ENCODE measurements at regions not wholly inside any gene's neighbourhood (a gene's known extent, or its start where the extent isn't known, plus 50 kb on each side); places are given as distances from the start of the nearest gene placed in this dataset.

- Mint-ChIP-seq H3K27me3 (no peaks in the 10 kb centered on the region), H3K27ac (no peak overlapping the region), H3K9me3 (no peaks in the 10 kb centered on the region), H3K4me3 (no peak overlapping the region), H3K4me1 (no peaks in the 10 kb centered on the region), H3K36me3 (no peaks in the 10 kb centered on the region)
Measured at GRCh38 chr10:91040343-91040742, 119.5 kb upstream of the ANKRD1 start.

- H3K27me3 Mint-ChIP-seq, result no peaks in the 10 kb centered on the region
- H3K4me3 Mint-ChIP-seq, result no peak overlapping the region
- no peaks in the 10 kb centered on the region for H3K9me3 Mint-ChIP-seq
- H3K36me3 Mint-ChIP-seq, result peaks cover 2% of the 10 kb centered on the region
- no peaks in the 10 kb centered on the region for H3K4me1 Mint-ChIP-seq
- H3K27ac Mint-ChIP-seq, result no peak overlapping the region
Measured at GRCh38 chr10:91042069-91042468, 121.2 kb upstream of the ANKRD1 start.

- H3K27ac Mint-ChIP-seq, result no peak overlapping the region
- no peak overlapping the region for H3K4me3 Mint-ChIP-seq
- no peaks in the 10 kb centered on the region for H3K4me1 Mint-ChIP-seq
- H3K27me3 Mint-ChIP-seq, result no peaks in the 10 kb centered on the region
- peaks cover 2% of the 10 kb centered on the region for H3K36me3 Mint-ChIP-seq
- H3K9me3 Mint-ChIP-seq, result no peaks in the 10 kb centered on the region
Measured at GRCh38 chr10:91043173-91043910, 122.5 kb upstream of the ANKRD1 start.

GRCh38 chr10:91046869-91047268 is 126.0 kb upstream of the ANKRD1 start:
- no peaks in the 10 kb centered on the region for H3K27me3 Mint-ChIP-seq
- H3K9me3 Mint-ChIP-seq, result no peaks in the 10 kb centered on the region
- H3K4me3 Mint-ChIP-seq, result no peak overlapping the region
- no peaks in the 10 kb centered on the region for H3K4me1 Mint-ChIP-seq
- peaks cover 2% of the 10 kb centered on the region for H3K36me3 Mint-ChIP-seq
- H3K27ac Mint-ChIP-seq, result no peak overlapping the region

GRCh38 chr10:91048380-91048779 is 127.5 kb upstream of the ANKRD1 start:
- no peak overlapping the region for H3K27ac Mint-ChIP-seq

GRCh38 chr10:91049296-91049987 is 128.6 kb upstream of the ANKRD1 start:
- Mint-ChIP-seq H3K27me3 (no peaks in the 10 kb centered on the region), H3K4me3 (no peak overlapping the region)

More at GRCh38 chr10:91048380-91048779, 127.5 kb upstream of the ANKRD1 start:
- H3K36me3 Mint-ChIP-seq, result peaks cover 6% of the 10 kb centered on the region
- H3K4me1 Mint-ChIP-seq, result no peaks in the 10 kb centered on the region
- no peaks in the 10 kb centered on the region for H3K27me3 Mint-ChIP-seq
- H3K4me3 Mint-ChIP-seq, result no peak overlapping the region
- no peaks in the 10 kb centered on the region for H3K9me3 Mint-ChIP-seq

GRCh38 chr10:91049988-91050360 is 129.1 kb upstream of the ANKRD1 start:
- Mint-ChIP-seq H3K4me1 (no peaks in the 10 kb centered on the region), H3K36me3 (peaks cover 6% of the 10 kb centered on the region), H3K27me3 (no peaks in the 10 kb centered on the region), H3K4me3 (no peak overlapping the region), H3K27ac (no peak overlapping the region), H3K9me3 (no peaks in the 10 kb centered on the region)

More at GRCh38 chr10:91049296-91049987, 128.6 kb upstream of the ANKRD1 start:
- no peaks in the 10 kb centered on the region for H3K9me3 Mint-ChIP-seq
- peaks cover 6% of the 10 kb centered on the region for H3K36me3 Mint-ChIP-seq
- H3K4me1 Mint-ChIP-seq, result no peaks in the 10 kb centered on the region
- H3K27ac Mint-ChIP-seq, result no peak overlapping the region

- Mint-ChIP-seq H3K27me3 (no peaks in the 10 kb centered on the region), H3K4me1 (no peaks in the 10 kb centered on the region), H3K4me3 (no peak overlapping the region), H3K27ac (no peak overlapping the region), H3K36me3 (peaks cover 5% of the 10 kb centered on the region), H3K9me3 (no peaks in the 10 kb centered on the region)
Measured at GRCh38 chr10:91050371-91051034, 129.6 kb upstream of the ANKRD1 start.

GRCh38 chr10:91051829-91052228 is 130.9 kb upstream of the ANKRD1 start:
- Mint-ChIP-seq H3K27me3 (peaks cover 1% of the 10 kb centered on the region), H3K4me3 (no peak overlapping the region), H3K9me3 (no peaks in the 10 kb centered on the region), H3K4me1 (no peaks in the 10 kb centered on the region), H3K27ac (no peak overlapping the region), H3K36me3 (peaks cover 4% of the 10 kb centered on the region)

GRCh38 chr10:91054325-91054724 is 133.4 kb upstream of the ANKRD1 start:
- peaks cover 4% of the 10 kb centered on the region for H3K36me3 Mint-ChIP-seq
- no peaks in the 10 kb centered on the region for H3K9me3 Mint-ChIP-seq
- H3K27me3 Mint-ChIP-seq, result peaks cover 1% of the 10 kb centered on the region
- no peaks in the 10 kb centered on the region for H3K4me1 Mint-ChIP-seq
- H3K4me3 Mint-ChIP-seq, result no peak overlapping the region
- no peak overlapping the region for H3K27ac Mint-ChIP-seq

- H3K36me3 Mint-ChIP-seq, result no peaks in the 10 kb centered on the region
- no peak overlapping the region for H3K4me3 Mint-ChIP-seq
- no peak overlapping the region for H3K27ac Mint-ChIP-seq
- H3K27me3 Mint-ChIP-seq, result peaks cover 1% of the 10 kb centered on the region
- H3K4me1 Mint-ChIP-seq, result no peaks in the 10 kb centered on the region
- H3K9me3 Mint-ChIP-seq, result no peaks in the 10 kb centered on the region
Measured at GRCh38 chr10:91061187-91061586, 140.3 kb upstream of the ANKRD1 start.

GRCh38 chr10:91061608-91062007 is 140.7 kb upstream of the ANKRD1 start:
- no peaks in the 10 kb centered on the region for H3K9me3 Mint-ChIP-seq
- no peaks in the 10 kb centered on the region for H3K4me1 Mint-ChIP-seq
- no peak overlapping the region for H3K4me3 Mint-ChIP-seq
- no peaks in the 10 kb centered on the region for H3K36me3 Mint-ChIP-seq
- peaks cover under 1% of the 10 kb centered on the region for H3K27me3 Mint-ChIP-seq
- peak overlapping the region in 2 of 3 donors; percentile 23 to 28 for H3K27ac Mint-ChIP-seq

- no peaks in the 10 kb centered on the region for H3K27me3 Mint-ChIP-seq
Measured at GRCh38 chr10:91062091-91062490, 141.2 kb upstream of the ANKRD1 start.

GRCh38 chr10:91071786-91072185 is 148.7 kb upstream of the PCGF5 start:
- no peak overlapping the region for H3K27ac Mint-ChIP-seq
- H3K4me1 Mint-ChIP-seq, result no peaks in the 10 kb centered on the region
- H3K27me3 Mint-ChIP-seq, result peaks cover 6% of the 10 kb centered on the region

More at GRCh38 chr10:91062091-91062490, 141.2 kb upstream of the ANKRD1 start:
- no peak overlapping the region for H3K27ac Mint-ChIP-seq
- H3K9me3 Mint-ChIP-seq, result no peaks in the 10 kb centered on the region
- H3K4me3 Mint-ChIP-seq, result no peak overlapping the region
- H3K4me1 Mint-ChIP-seq, result no peaks in the 10 kb centered on the region
- H3K36me3 Mint-ChIP-seq, result no peaks in the 10 kb centered on the region

GRCh38 chr10:91073286-91073979 is 147.0 kb upstream of the PCGF5 start:
- H3K4me1 Mint-ChIP-seq, result no peaks in the 10 kb centered on the region
- peaks cover 2 to 3% (median 2%) of the 10 kb centered on the region in 3 donors for H3K9me3 Mint-ChIP-seq
- peaks cover 2% of the 10 kb centered on the region for H3K36me3 Mint-ChIP-seq
- peak overlapping the region in 1 of 3 donors; percentile 44 for H3K27ac Mint-ChIP-seq
- peaks cover 9% of the 10 kb centered on the region for H3K27me3 Mint-ChIP-seq
- H3K4me3 Mint-ChIP-seq, result no peak overlapping the region

More at GRCh38 chr10:91071786-91072185, 148.7 kb upstream of the PCGF5 start:
- Mint-ChIP-seq H3K4me3 (no peak overlapping the region), H3K36me3 (peaks cover 2% of the 10 kb centered on the region), H3K9me3 (peaks cover 2 to 3% (median 2%) of the 10 kb centered on the region in 3 donors)
